ENCODE measurements at regions not wholly inside any gene's neighbourhood (a gene's known extent, or its start where the extent isn't known, plus 50 kb on each side); places are given as distances from the start of the nearest gene placed in this dataset.

DNA sequence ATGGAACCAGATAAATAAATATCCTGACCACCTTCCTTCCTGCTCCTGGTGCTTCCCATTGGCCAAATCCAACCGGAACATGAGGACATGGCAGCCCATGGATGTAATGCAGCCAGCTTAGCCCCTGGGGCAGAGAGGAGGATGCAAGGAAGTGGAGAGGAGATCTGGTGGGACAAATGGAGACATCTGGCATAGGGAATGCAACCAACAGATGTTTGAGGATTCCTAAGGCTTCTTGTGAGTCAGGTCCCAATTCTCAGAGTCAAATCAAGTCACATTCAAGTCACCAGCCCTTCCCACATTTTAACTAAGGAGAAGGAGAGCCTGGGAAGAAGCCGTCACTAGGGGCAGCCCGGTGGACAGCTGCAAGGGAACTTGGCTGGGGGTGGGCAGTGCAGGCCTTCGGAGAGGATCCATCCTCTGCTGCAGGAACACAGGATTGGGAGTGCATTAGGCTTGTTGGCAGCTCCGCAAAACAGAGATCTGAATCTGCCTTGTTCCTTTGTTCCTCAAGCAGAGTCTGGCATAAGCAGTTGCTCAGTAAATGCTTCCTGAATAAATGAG, 62.8 kb upstream of the HS3ST2 start:
- Mint-ChIP-seq H3K36me3 (ENCODE audit: low read depth) (no peaks in the 10 kb centered on the region; the same call in 2 of the 3 replicates), H3K27me3 (ENCODE audit: insufficient read depth, low read depth, poor library complexity) (no peaks in the 10 kb centered on the region), H3K4me1 (no peaks in the 10 kb centered on the region), H3K4me3 (no peak overlapping the region), H3K9me3 (no peaks in the 10 kb centered on the region; the same call in 2 of the 3 replicates), H3K27ac (no peak overlapping the region)
- ATAC-seq (peak; percentile 52), DNase-seq (ENCODE audit: low spot score) (no peak)
- Histone ChIP-seq H2AFZ (peak overlapping the region; percentile 63; the same call in 1 of the 2 replicates), H3K9me2 (ENCODE audit: insufficient read depth) (peaks cover 13% of the 10 kb centered on the region), H3K4me2 (no peak overlapping the region), H3K27ac (ENCODE audit: low read depth) (no peak overlapping the region), H4K20me1 (replicated peaks; ENCODE audit: insufficient read depth) (no peaks in the 10 kb centered on the region), H3K4me1 (ENCODE audit: insufficient read depth) (no peaks in the 10 kb centered on the region), H3K27me3 (ENCODE audit: insufficient read depth) (no peaks in the 10 kb centered on the region), H3K79me2 (replicated peaks; ENCODE audit: insufficient read depth) (no peaks in the 10 kb centered on the region), H3K4me3 (no peak overlapping the region), H3F3A (replicated peaks; ENCODE audit: low read depth) (no peaks in the 10 kb centered on the region), H3K36me3 (ENCODE audit: insufficient read depth) (no peaks in the 10 kb centered on the region)
- TF ChIP-seq ZNF114 (CRISPR knock-in tag; IDR thresholded peaks at IDR 0.05): no peak
- no peak for TF ChIP-seq EZH2phosphoT487 (IDR thresholded peaks at IDR 0.05; ENCODE audit: unreplicated experiment)
- TF ChIP-seq ZNF331 (CRISPR knock-in tag; IDR thresholded peaks at IDR 0.05; ENCODE audit: low read depth): no peak
- no peak for TF ChIP-seq NANOG (IDR thresholded peaks at IDR 0.05; ENCODE audit: borderline replicate concordance)
- no peak for TF ChIP-seq JUNB (IDR thresholded peaks at IDR 0.05; ENCODE audit: unreplicated experiment)
- TF ChIP-seq, protein P1, sequence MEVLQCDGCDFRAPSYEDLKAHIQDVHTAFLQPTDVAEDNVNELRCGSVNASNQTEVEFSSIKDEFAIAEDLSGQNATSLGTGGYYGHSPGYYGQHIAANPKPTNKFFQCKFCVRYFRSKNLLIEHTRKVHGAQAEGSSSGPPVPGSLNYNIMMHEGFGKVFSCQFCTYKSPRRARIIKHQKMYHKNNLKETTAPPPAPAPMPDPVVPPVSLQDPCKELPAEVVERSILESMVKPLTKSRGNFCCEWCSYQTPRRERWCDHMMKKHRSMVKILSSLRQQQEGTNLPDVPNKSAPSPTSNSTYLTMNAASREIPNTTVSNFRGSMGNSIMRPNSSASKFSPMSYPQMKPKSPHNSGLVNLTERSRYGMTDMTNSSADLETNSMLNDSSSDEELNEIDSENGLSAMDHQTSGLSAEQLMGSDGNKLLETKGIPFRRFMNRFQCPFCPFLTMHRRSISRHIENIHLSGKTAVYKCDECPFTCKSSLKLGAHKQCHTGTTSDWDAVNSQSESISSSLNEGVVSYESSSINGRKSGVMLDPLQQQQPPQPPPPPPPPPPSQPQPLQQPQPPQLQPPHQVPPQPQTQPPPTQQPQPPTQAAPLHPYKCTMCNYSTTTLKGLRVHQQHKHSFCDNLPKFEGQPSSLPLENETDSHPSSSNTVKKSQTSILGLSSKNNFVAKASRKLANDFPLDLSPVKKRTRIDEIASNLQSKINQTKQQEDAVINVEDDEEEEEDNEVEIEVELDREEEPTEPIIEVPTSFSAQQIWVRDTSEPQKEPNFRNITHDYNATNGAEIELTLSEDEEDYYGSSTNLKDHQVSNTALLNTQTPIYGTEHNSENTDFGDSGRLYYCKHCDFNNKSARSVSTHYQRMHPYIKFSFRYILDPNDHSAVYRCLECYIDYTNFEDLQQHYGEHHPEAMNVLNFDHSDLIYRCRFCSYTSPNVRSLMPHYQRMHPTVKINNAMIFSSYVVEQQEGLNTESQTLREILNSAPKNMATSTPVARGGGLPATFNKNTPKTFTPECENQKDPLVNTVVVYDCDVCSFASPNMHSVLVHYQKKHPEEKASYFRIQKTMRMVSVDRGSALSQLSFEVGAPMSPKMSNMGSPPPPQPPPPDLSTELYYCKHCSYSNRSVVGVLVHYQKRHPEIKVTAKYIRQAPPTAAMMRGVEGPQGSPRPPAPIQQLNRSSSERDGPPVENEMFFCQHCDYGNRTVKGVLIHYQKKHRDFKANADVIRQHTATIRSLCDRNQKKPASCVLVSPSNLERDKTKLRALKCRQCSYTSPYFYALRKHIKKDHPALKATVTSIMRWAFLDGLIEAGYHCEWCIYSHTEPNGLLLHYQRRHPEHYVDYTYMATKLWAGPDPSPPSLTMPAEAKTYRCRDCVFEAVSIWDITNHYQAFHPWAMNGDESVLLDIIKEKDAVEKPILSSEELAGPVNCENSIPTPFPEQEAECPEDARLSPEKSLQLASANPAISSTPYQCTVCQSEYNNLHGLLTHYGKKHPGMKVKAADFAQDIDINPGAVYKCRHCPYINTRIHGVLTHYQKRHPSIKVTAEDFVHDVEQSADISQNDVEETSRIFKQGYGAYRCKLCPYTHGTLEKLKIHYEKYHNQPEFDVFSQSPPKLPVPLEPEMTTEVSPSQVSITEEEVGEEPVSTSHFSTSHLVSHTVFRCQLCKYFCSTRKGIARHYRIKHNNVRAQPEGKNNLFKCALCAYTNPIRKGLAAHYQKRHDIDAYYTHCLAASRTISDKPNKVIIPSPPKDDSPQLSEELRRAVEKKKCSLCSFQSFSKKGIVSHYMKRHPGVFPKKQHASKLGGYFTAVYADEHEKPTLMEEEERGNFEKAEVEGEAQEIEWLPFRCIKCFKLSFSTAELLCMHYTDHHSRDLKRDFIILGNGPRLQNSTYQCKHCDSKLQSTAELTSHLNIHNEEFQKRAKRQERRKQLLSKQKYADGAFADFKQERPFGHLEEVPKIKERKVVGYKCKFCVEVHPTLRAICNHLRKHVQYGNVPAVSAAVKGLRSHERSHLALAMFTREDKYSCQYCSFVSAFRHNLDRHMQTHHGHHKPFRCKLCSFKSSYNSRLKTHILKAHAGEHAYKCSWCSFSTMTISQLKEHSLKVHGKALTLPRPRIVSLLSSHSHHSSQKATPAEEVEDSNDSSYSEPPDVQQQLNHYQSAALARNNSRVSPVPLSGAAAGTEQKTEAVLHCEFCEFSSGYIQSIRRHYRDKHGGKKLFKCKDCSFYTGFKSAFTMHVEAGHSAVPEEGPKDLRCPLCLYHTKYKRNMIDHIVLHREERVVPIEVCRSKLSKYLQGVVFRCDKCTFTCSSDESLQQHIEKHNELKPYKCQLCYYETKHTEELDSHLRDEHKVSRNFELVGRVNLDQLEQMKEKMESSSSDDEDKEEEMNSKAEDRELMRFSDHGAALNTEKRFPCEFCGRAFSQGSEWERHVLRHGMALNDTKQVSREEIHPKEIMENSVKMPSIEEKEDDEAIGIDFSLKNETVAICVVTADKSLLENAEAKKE (CRISPR knock-in tag; IDR thresholded peaks at IDR 0.05): no peak
- TF ChIP-seq, protein P2, sequence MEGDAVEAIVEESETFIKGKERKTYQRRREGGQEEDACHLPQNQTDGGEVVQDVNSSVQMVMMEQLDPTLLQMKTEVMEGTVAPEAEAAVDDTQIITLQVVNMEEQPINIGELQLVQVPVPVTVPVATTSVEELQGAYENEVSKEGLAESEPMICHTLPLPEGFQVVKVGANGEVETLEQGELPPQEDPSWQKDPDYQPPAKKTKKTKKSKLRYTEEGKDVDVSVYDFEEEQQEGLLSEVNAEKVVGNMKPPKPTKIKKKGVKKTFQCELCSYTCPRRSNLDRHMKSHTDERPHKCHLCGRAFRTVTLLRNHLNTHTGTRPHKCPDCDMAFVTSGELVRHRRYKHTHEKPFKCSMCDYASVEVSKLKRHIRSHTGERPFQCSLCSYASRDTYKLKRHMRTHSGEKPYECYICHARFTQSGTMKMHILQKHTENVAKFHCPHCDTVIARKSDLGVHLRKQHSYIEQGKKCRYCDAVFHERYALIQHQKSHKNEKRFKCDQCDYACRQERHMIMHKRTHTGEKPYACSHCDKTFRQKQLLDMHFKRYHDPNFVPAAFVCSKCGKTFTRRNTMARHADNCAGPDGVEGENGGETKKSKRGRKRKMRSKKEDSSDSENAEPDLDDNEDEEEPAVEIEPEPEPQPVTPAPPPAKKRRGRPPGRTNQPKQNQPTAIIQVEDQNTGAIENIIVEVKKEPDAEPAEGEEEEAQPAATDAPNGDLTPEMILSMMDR (conservative IDR thresholded peaks at IDR 0.05; ENCODE audit: low read depth in 2 of 2): 0 out of 4 replicates have a peak, but pooled peaks of 1 of the 2 experiments have one; percentile 17
- no peak for TF ChIP-seq EZH2 (IDR thresholded peaks at IDR 0.05; ENCODE audit: low read depth, unreplicated experiment)
